Fibroblast of villous mesenchyme (primary cell): ENCODE measurements at regions not wholly inside any gene's neighbourhood (a gene's known extent, or its start where the extent isn't known, plus 50 kb on each side); places are given as distances from the start of the nearest gene placed in this dataset.
A peak's percentile ranks its signal among the peaks of the same experiment; 100 is the strongest.

Experiments
- DNase-seq: peaks from one replicate; pipeline ENCODE4 v3.0.0-alpha.2; 2010; ENCODE audit warnings: low read depth
- H3K4me3 ChIP-seq: 2 replicates; pipeline ENCODE4 v1.5.1; 2011; ENCODE audit warnings: low read depth, mild to moderate bottlenecking, low read length
- TF ChIP-seq, protein P1 (sequence below): IDR thresholded peaks from 2 replicates; pipeline ENCODE4 v1.5.1; 2012; ENCODE audit warnings: low read depth, mild to moderate bottlenecking, low read length; ENCODE audit not compliant: insufficient read depth

DNA sequence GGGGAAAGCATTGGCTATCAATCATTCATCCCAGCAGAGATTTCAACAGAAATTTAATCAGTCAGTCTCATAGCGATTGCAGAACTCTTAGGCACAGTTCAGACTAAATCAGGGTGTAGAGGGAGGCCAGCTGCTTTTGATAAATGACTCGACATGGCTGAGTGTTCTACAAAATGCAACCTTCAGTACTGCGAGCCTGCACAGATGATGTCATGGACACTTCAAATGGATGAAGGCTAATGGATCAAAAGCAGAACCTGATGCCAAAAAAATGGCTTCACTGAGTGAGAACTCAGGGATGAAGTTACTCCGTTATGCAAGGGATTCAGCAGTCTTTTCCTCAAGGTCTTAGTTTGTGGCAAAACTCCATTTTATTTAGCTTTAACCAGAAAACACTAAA is 167.3 kb downstream of the DACT1 start:
- TF ChIP-seq, protein P1, sequence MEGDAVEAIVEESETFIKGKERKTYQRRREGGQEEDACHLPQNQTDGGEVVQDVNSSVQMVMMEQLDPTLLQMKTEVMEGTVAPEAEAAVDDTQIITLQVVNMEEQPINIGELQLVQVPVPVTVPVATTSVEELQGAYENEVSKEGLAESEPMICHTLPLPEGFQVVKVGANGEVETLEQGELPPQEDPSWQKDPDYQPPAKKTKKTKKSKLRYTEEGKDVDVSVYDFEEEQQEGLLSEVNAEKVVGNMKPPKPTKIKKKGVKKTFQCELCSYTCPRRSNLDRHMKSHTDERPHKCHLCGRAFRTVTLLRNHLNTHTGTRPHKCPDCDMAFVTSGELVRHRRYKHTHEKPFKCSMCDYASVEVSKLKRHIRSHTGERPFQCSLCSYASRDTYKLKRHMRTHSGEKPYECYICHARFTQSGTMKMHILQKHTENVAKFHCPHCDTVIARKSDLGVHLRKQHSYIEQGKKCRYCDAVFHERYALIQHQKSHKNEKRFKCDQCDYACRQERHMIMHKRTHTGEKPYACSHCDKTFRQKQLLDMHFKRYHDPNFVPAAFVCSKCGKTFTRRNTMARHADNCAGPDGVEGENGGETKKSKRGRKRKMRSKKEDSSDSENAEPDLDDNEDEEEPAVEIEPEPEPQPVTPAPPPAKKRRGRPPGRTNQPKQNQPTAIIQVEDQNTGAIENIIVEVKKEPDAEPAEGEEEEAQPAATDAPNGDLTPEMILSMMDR: no peak
- no peak overlapping the region for H3K4me3 ChIP-seq
- DNase-seq: no peak

DNA sequence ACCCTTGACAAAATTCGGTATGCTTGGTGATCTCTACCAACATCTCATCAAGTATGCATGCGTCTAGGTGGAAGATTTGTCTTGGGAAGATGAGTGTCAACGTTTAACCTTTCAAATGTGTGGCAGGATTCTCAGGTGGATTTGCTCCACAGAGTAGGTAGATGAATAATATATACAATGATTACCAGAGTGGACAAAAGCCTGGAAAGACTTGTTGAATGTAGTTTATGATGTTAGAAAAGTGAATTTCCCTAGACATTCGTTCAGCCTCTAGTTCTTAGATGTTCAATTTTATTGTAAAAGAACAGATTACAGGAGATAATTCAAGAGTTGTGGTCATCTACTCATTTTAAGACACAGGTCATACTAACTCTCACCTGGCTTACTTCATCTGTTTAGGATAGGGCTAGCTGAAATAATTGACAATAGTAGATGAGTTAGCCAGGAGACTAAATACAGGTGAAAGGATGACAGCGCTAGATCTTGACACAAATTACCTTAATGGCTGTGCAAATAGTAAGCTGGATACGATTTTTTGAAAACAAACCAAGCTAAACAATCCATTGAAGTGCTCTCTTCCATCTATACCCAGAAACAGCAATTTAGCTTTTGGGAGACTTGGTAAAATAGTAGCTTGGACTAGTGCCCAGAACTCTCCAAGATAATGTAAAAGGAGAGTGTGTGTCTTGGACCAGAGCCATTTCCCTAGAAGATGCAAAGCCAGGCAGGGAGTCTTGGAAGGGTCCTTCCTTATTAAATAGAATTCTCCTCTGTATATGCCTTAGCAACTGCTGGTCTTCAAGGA is 168.0 kb downstream of the DACT1 start:
- no peak overlapping the region for H3K4me3 ChIP-seq
- DNase-seq: peak; percentile 32
- TF ChIP-seq, protein P1: no peak

DNA sequence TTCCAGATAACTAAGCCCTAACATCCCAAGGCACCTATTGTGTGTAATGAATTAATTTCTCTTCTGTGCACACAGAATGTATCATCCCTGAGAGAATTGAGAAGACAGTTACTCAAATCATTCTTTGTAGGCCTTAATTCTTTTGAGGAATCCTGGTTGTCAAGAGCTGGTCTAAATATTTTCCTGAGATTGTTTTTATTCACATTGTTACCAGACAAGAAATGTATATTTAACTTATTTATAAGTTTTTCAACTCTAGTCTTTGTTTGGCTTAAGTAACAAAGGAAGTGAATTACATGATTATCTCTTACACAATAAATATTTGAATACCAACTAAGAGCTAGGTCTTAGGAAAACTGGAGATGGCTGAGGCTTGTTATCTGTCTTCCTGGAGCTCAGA is 169.4 kb downstream of the DACT1 start:
- peak; percentile 21 for DNase-seq
- no peak overlapping the region for H3K4me3 ChIP-seq
- TF ChIP-seq, protein P1: no peak

DNA sequence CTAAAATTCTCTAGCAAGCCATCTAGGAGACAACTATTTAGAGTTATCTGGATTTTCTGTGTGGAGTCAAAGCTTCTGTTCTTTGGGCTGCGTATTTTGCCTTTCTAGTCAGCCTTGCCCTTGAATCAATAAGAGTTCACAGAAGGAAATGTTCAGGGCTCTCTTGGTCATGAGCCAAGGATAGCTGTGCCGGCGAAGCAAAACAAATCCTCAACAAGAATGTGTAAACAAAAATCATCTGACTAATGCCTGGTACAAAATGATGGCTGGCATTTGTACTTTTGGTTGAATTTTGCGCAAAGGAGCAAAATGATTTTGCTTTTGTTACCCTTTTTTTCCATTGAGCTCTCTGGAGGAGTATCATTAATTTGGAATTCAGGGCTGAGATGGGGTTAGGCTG is 171.1 kb downstream of the DACT1 start:
- TF ChIP-seq, protein P1: no peak
- no peak overlapping the region for H3K4me3 ChIP-seq
- DNase-seq: peak; percentile 78

DNA sequence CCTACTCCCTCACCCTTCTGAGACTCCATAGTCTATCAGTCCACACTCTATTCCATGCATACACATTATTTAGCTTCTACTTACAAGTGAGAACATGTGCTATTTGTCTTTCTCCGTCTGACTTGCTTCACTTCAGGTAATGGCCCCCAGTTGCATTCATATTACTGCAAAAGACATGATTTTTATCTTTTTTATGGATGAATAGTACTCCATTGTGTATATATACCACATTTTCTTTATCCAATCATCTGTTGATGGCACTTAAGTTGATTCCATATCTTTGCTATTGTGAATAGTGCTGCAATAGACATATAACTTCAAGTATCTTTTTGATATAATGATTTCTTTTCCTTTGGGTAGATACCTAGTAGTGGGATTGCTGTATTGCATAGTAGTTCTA is 171.8 kb downstream of the DACT1 start:
- TF ChIP-seq, protein P1: no peak
- no peak overlapping the region for H3K4me3 ChIP-seq
- no peak for DNase-seq

DNA sequence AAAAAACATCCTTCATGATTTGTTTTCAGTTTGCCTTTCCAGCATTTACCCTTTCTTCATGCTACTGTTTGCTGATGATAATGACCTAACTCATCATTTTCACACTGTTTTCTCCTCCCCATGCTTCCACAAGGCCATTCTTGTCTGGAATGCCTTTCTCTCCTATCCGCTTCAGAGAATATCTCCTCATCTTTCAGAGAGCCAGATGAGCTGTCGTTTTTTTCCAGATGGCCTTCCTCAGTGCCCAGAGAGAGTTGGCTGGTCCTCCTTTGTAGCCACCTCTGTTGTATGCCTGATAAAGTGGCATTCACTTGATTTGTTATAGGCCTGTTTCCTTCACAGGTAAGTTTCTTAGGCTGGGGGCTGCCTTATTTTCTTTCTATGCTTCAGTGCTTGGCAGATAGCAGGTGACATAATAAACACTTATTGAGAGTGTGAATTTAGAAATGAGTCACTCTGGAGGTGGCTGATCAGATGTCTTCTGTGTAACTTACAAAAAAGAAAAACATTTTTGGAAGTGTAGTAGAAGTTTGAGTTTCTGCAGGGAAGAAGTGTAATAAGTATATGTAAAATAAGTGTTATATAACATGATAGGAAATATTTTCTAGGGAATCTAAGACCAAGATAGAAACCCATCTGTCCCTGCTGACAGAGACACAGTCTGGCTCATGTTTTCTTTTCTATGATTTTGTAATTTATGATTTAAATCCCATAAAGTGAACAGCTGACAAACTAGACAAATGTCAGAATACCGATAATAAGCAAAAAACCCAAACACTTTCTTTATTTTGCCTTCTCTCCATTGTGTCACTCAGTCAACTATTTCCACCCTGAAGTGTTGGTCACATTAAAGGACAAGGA is 174.5 kb downstream of the DACT1 start:
- H3K4me3 ChIP-seq: no peak overlapping the region
- DNase-seq: no peak
- TF ChIP-seq, protein P1: no peak
